GM19351 (cell line): ENCODE measurements at regions not wholly inside any gene's neighbourhood (a gene's known extent, or its start where the extent isn't known, plus 50 kb on each side); places are given as distances from the start of the nearest gene placed in this dataset.

Experiments used
- ATAC-seq: cut with Tn5 transposase; IDR thresholded peaks from one replicate; pipeline ENCODE4 v1.9.1; 2021; ENCODE audit warnings: mild to moderate bottlenecking, moderate library complexity; ENCODE audit not compliant: unreplicated experiment

- ATAC-seq, result no peak
These were observed 116.9 kb upstream of the ATP8B1 start for GRCh38 chr18:57920036-57920435.

DNA sequence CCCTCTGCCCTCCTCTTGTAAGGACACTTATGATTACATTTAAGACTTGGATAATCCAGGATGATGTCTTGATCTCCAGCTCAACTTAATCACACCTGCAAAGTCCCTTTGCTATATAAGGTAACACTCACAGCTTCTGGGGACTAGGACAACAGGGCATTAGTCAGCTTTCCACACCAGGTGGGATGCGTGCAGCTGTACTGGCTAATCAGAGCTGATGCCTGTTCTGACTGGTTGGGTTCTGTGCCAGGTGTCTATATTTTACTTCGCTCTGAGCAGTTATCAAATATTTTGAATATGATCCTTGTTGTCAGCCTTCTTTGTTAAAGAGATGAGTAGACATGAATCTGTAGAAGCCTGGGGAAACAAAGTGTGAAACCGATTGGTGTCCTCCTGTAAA, 115.5 kb upstream of the ATP8B1 start:
- ATAC-seq, result no peak

GRCh38 chr18:57916684-57917083, 113.6 kb upstream of the ATP8B1 start:
- ATAC-seq, result no peak

- no peak for ATAC-seq
These were observed 112.9 kb upstream of the ATP8B1 start for GRCh38 chr18:57915865-57916582.

DNA sequence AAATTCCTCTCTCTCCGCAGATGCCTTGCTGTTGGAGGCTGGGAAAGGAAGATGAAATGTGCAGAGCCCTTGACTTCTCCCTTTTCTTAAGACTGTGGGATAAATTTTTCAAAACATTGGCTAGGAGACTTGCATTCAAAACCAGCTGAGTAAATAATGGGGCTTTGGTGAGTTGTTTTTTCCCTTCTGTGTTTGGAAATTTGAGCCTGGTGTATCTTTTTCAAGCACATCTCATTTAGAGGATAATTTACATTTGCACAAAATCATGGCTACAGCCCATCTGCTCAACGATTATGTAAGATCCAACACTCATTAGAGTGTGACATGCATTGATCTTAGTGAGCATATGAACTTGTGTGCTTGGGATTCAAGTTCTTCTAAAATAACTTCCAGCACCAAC, 112.1 kb upstream of the ATP8B1 start:
- ATAC-seq, result no peak

DNA sequence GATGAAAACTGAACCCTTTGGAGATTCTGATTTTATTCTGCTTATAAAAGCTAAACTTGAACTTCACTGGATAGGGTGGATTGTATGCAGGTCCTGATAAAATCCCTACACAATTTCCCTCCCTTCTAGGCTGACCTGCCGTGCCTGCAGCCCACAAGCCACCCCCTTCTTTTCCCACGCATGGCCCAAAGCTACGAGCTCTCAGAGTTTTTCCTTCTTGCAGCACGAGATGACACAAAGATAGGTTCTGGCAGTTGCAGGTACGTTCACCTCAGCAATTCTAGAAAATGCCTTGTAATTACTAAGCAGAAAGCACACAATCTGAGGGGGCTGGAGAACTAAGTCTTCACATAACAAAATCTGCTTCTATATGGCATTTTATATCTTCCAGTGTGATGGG, 110.6 kb upstream of the ATP8B1 start:
- ATAC-seq, result no peak

GRCh38 chr18:57910817-57911216, 107.7 kb upstream of the ATP8B1 start:
- ATAC-seq, result no peak

- no peak for ATAC-seq
These were observed 107.0 kb upstream of the ATP8B1 start for GRCh38 chr18:57910134-57910533.

DNA sequence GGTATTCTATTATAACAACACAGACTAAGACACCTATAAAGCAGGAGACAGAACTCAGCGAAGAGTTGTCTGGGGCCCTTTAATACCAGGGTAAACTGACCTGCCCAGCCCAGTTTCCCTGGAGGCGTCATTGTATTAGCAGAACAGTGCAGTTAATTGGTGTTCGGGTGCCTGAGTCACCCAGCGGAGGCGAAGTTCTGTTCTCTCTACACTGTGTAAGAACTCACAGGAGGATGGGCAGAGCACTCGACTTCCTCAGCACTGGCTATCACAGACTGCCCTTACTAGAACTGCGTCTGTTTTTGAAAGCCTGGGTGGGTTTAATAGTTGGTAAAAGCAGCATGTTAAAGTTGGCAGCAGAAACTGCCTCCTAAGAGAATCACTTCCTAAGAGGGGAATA, 106.5 kb upstream of the ATP8B1 start:
- ATAC-seq, result no peak

DNA sequence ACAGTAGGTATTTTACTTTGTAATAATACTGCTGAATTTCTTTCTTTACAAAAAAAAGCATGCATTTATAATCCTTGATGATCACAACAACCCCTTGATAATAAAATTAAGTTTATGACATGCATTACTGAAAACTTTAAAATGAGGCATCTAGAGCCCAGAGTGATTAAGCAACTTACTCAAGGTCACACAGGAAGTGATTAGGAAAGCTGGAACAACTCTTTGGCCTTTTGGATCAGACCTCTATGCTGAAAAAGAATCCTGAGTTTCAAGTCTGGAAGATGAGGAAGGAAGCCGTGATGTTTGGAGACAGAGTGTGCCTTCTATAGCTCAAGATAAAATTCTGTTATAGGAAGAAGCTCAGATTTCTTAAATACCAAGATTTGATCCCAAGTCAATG, 105.0 kb upstream of the ATP8B1 start:
- no peak for ATAC-seq

DNA sequence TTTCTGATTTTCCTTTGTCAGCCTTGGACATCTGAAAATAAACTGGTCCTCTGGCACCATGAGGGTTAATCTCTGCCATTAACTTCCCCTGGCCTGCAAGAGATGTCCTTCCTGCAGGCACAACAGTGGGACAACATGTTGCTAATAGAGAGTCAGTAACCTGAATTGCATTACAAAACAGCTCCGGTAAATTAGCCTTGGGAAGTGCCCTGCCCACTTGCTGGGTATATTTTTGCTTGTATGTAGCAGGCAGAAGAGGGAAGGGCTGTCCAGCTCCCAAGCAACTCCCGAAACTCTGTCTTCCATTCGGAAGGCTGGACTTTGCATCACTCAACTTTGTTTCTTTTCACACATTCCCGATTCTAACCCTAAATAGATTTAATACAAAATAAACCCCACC, 104.4 kb upstream of the ATP8B1 start:
- ATAC-seq, result no peak

DNA sequence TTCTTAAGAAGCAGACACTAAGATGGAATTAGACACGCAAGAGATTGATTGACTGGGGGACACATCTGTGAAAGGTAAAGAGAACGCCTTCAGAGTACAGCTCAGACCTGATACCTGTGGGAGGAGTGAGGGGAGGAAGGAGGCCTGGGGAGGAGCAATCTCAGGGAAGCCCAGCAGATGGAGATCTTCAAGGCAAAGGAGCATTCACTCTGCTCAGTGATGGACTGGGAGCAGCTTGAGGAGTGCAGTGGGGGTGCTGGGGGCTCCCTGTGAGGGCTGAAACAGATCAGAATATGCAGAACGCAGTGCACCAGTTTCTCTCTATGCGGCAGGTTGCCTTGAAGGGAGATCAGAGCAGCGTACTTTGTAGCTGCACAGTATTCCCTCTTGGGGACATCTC, 103.7 kb upstream of the ATP8B1 start:
- no peak for ATAC-seq

- ATAC-seq, result no peak
These were observed 101.4 kb upstream of the ATP8B1 start for GRCh38 chr18:57904535-57904934.

DNA sequence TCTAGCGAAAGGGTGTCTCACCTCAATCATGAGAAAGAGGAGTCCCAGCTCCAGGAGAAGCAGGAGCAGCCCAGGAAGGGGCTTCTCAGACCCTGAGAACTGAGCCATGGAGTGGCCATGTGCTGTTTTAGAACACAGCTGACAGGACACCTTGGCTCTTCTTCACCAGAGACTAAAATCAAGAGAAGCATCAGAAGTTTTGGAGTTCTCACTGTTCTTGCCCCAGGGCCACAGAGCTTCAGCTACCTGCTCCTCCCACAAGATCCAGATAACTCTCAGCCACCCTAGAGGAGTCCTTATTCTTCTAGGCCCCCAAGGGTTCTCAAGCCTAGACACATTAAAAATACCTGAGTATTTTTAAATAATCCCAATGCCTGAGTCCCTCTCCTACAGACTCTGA, 99.6 kb upstream of the ATP8B1 start:
- ATAC-seq, result no peak

- no peak for ATAC-seq
These were observed 98.9 kb upstream of the ATP8B1 start for GRCh38 chr18:57901825-57902589.

DNA sequence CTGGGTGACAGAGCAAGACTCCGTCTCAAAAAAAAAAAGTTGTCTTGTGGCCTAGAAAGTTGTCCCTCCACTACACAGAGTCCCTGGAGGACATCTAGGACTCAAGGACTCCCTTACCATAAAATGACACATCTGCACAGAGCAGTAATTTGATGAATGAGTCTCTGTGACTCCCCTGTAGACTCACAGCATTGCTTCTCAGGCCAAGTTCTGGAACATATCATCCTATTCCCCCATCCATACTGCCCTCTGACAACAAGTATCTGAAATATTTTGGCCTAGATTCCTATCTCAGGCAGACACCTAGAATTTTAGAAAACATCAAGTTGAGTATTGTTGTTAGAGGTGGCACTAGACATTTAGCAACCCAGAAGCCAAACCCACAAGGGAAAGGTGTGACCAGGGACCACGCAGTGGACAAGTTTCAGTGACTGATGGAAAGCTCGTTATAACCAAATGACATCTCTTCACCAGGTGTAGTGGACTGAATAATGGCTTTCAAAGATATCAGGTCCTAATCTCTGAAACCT, 97.9 kb upstream of the ATP8B1 start:
- ATAC-seq, result no peak

DNA sequence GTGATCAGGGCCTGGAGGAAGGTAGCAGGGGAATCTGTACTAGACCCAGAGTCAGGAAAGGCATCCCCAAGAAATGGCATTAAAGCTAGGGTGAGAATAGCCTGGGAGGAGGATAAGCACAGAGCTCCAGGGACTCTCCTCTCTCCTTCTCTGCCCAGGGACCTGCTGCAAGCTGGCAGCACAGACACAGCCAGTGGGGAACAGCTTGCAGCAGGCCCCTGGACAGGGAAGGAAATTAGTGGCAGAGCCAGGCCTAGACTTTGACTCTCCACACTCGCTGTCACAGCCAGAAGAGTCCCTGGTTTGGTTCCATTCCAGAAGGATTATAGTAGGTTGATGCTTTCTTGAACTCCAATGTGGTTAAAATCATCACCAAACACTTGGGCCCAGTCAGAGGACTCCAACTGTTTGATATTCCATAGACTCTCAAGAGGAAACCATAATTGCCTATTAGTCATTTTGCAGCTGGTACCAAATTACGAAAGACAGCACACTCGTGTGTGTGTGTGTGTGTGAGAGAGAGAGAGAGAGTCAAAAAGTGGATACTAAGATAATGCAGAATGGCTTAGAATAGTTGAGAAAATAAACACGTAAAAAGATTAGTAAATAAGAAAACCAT, 95.5 kb upstream of the ATP8B1 start:
- ATAC-seq, result no peak

- ATAC-seq, result no peak
These were observed 92.1 kb upstream of the ATP8B1 start for GRCh38 chr18:57895182-57895581.

DNA sequence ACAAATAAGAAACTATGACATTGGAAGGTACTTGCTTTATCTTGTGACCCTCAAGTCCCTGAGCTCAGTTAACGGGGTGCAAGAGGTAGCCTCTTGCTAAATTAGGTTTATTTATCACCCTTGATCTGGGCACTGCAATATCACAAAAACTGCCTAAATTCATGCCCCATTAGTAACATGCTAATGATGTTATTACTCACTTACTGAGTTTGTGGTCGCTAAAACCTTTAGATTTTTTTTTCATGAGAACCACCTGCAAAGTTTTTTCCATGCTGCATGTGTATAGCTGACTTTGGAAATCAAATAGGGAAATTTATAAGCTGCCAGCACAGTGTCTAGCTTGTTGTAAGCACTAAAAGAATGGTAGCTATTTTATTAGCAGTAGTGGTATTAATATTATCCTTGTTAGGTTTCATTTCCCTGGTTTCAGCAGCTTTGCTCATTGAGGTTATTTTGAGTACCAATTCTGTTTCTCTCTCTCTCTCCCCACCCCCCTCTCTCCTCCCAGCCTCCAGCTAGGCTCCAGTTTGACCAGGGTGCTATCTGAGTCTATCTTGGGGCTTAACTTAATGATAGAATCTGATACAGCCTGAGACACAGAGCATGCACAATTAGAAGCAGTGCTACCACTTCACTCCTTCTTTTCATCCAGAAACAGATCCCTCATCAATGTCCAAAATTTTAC, 88.7 kb upstream of the ATP8B1 start:
- ATAC-seq, result no peak

- no peak for ATAC-seq
These were observed 87.2 kb upstream of the ATP8B1 start for GRCh38 chr18:57890266-57890665.

DNA sequence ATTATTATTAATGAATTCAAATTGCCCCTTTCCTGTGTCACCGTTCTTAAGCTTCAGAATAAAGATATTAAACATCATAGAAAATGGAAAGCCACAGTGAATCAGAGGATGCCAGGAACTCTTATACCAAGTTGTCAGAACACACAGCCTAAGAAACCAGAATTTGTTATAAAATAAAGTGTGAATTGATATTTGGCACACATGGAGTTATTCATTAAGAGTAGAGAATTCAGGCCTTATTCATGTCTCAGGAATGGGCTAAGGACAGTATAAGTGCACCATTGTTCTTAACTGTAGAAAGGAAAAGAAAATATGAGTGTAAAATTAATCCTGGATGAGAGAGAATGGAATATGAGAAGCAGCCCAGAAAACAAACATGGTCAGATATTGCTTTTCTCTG, 86.7 kb upstream of the ATP8B1 start:
- no peak for ATAC-seq
